ENCODE measurements at regions not wholly inside any gene's neighbourhood (a gene's known extent, or its start where the extent isn't known, plus 50 kb on each side); places are given as distances from the start of the nearest gene placed in this dataset.
A peak's percentile ranks its signal among the peaks of the same experiment; 100 is the strongest.

DNA sequence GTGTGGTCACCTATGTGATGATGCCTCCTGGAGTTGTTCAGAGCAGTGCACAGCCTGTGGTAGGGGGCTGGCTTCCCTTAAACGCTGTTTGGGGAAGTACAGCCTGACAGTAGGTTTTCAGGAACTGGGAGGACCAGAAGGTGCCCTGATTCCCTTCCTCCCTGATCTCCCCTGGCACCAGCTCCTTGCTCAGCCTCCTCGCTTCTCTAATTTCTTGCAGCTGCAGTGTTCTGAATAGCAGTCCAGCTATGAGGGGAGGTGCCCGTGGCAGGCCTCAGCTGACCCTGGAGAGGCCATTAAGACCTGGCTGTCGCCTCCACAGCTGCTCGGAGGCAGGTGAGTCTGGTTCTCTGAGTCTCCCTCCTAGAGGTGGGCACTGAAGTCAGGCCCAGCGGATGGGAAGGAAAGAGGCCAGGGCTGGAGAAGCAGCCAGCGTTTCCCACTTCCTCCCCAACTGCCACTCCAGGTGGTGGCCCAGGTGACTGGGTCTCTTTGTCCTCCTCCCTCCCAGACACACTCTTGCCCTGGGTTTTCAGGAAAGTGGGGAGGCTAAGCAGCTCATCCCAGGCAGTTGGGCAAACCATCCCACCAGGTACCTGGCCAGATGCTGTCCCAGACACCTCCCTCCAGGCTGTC lies 52.0 kb upstream of the RPL11 start:
- FAIRE-seq (no peak), DNase-seq (ENCODE audit: insufficient read length, low spot score) (no peak)
- TF ChIP-seq SPI1 (IDR thresholded peaks at IDR 0.05; ENCODE audit: low read depth, low read length), result peak; percentile 34; the same call in 1 of the 2 replicates
- TF ChIP-seq POLR2AphosphoS5 (IDR thresholded peaks at IDR 0.05; ENCODE audit: low read depth, low read length), result no peak
- TF ChIP-seq POLR2A (IDR thresholded peaks at IDR 0.05; ENCODE audit: low read depth, low read length), result no peak

DNA sequence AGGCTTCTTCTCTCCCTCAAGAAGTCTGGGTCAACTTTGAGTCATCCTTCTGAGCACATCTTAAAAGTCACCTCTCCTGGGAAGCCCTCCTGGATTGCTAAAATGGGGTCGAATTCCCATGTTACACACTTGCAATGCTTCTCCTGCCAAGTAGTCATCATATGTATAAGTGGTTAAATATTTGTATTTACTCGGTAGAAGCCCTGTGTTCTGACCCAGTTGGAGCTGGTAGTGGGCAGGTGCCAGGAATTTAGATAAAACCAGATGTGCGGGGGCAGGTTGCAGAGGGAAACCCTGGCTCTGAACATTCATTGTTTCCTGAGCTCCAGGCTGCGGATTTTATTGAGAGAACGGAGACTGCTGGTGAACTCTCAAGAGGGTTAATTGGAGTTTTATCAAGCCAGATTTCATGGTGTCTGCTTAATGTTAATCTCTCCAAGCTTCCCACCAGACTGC lies 52.8 kb upstream of the RPL11 start:
- no peak for DNase-seq (ENCODE audit: insufficient read length, low spot score)
- no peak for FAIRE-seq
- TF ChIP-seq PAX5 (IDR thresholded peaks at IDR 0.05; ENCODE audit: insufficient read depth, low read length, severe bottlenecking) (no peak), POU2F2 (IDR thresholded peaks at IDR 0.05; ENCODE audit: low read depth, low read length) (no peak), TAF1 (IDR thresholded peaks at IDR 0.05; ENCODE audit: low read depth, low read length) (no peak), POLR2A (IDR thresholded peaks at IDR 0.05; ENCODE audit: low read depth, low read length) (no peak), SPI1 (IDR thresholded peaks at IDR 0.05; ENCODE audit: low read depth, low read length) (no peak), POLR2AphosphoS5 (IDR thresholded peaks at IDR 0.05; ENCODE audit: low read depth, low read length) (no peak)

DNA sequence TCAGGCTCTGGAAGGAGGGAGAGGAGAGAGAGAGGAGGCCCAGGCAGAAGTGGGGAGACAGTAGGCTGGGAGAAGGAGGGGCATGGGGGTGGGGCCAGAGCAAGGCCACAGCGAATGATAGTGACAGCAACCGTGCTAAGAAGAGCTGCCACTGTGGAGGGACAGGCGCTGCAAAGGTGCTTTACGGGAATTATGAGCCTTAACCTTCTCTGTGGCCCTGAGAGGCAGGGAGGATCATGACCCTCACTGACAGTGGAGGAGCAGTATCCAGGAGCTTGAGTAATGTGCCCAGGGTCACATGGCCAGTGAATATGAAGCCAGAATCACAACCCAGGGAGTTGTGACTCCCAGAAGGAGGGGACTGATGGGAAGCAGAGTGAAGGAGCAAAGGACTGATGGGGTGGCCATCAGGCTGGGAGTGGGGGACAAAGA lies 53.4 kb upstream of the RPL11 start:
- no peak for DNase-seq (ENCODE audit: insufficient read length, low spot score)
- no peak for FAIRE-seq
- no peak for TF ChIP-seq TAF1 (IDR thresholded peaks at IDR 0.05; ENCODE audit: low read depth, low read length)
- no peak for TF ChIP-seq POLR2A (IDR thresholded peaks at IDR 0.05; ENCODE audit: low read depth, low read length)
- no peak for TF ChIP-seq POLR2AphosphoS5 (IDR thresholded peaks at IDR 0.05; ENCODE audit: low read depth, low read length)
- TF ChIP-seq SPI1 (IDR thresholded peaks at IDR 0.05; ENCODE audit: low read depth, low read length), result no peak
- no peak for TF ChIP-seq POU2F2 (IDR thresholded peaks at IDR 0.05; ENCODE audit: low read depth, low read length)
- no peak for TF ChIP-seq PAX5 (IDR thresholded peaks at IDR 0.05; ENCODE audit: insufficient read depth, low read length, severe bottlenecking)

DNA sequence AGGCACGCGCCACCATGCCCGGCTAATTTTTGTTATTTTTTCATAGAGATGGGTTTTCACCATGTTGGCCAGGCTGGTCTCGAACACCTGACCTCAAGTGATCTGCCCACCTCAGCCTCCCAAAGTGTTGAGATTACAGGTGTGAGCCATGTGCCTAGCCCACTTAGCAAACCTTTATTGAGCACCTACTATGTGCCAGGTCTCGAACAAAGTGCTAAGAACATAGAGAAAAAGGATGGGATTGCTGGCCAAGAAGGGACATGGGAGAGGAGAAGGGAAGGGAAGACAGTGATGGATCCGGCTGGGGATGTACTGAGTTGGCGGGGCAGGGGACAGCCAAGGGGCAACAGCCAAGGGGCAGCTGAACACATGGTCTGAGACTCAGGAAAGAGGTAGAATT lies 55.6 kb upstream of the RPL11 start:
- FAIRE-seq (no peak), DNase-seq (ENCODE audit: insufficient read length, low spot score) (no peak)
- TF ChIP-seq TAF1 (IDR thresholded peaks at IDR 0.05; ENCODE audit: low read depth, low read length) (no peak), POU2F2 (IDR thresholded peaks at IDR 0.05; ENCODE audit: low read depth, low read length) (no peak)

DNA sequence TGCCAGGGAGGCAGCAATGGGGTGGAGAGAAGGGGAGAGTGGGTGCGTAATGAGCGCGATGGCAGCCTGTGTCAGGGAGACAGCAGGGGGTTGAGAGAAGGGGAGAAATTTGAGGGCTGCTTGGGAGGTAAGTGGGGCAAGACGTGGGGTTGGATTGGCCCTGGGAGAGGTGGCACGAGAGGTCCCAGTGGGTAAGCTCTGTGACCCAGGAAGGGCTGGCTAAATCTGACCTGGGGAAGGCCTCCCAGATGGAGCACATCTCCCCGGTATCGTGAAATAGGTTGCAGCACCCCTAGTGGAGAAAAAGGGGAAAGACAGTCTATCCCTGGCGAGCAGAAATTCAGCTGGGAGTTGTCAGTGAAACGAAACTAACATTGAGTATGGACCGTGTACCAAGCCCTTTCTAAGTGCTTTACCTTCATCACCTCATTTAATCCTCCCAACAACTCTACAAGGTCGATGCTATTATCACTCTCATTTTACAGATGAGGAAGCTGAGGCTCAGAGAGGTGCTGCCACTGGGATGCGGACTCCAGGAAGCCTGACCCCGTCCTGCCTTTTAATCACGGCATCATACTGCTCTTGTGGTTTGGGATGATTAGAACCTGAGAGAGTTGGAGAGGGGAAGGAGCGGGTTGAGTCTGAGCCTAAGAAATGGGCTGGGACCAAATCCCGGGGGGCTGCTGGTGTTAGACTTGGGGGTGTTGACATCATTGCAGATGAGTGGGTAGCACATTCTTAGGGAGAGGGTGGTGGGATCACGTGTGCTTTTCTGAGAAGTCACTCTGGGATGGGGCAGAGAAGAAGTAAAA lies 56.6 kb upstream of the RPL11 start:
- TF ChIP-seq TAF1 (IDR thresholded peaks at IDR 0.05; ENCODE audit: low read depth, low read length) (no peak), PAX5 (IDR thresholded peaks at IDR 0.05; ENCODE audit: insufficient read depth, low read length, severe bottlenecking) (no peak), SPI1 (IDR thresholded peaks at IDR 0.05; ENCODE audit: low read depth, low read length) (no peak), POLR2A (IDR thresholded peaks at IDR 0.05; ENCODE audit: low read depth, low read length) (no peak), POLR2AphosphoS5 (IDR thresholded peaks at IDR 0.05; ENCODE audit: low read depth, low read length) (no peak), POU2F2 (IDR thresholded peaks at IDR 0.05; ENCODE audit: low read depth, low read length) (no peak)
- DNase-seq (ENCODE audit: insufficient read length, low spot score), result peak; percentile 62
- FAIRE-seq, result peak; percentile 94

DNA sequence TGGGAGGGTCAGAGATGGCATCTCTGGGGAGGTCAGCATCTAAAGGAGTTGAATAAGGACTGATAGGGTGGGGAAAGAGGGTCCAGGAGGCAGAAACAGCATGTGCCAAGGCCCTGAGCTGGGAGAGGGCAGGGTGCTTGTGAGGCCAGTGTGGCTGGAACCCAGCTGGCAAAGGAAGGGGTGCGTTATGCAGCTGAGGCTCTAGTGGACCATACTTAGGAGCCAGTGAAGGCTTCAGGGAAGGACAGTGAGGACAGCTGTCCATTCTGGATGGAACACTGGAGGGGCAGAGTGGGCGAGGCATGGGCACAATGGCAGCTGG lies 57.1 kb upstream of the RPL11 start:
- no peak for FAIRE-seq
- DNase-seq (ENCODE audit: insufficient read length, low spot score), result no peak
- TF ChIP-seq PAX5 (IDR thresholded peaks at IDR 0.05; ENCODE audit: insufficient read depth, low read length, severe bottlenecking) (no peak), POLR2AphosphoS5 (IDR thresholded peaks at IDR 0.05; ENCODE audit: low read depth, low read length) (no peak), POU2F2 (IDR thresholded peaks at IDR 0.05; ENCODE audit: low read depth, low read length) (no peak), TAF1 (IDR thresholded peaks at IDR 0.05; ENCODE audit: low read depth, low read length) (no peak), POLR2A (IDR thresholded peaks at IDR 0.05; ENCODE audit: low read depth, low read length) (no peak), SPI1 (IDR thresholded peaks at IDR 0.05; ENCODE audit: low read depth, low read length) (no peak)

DNA sequence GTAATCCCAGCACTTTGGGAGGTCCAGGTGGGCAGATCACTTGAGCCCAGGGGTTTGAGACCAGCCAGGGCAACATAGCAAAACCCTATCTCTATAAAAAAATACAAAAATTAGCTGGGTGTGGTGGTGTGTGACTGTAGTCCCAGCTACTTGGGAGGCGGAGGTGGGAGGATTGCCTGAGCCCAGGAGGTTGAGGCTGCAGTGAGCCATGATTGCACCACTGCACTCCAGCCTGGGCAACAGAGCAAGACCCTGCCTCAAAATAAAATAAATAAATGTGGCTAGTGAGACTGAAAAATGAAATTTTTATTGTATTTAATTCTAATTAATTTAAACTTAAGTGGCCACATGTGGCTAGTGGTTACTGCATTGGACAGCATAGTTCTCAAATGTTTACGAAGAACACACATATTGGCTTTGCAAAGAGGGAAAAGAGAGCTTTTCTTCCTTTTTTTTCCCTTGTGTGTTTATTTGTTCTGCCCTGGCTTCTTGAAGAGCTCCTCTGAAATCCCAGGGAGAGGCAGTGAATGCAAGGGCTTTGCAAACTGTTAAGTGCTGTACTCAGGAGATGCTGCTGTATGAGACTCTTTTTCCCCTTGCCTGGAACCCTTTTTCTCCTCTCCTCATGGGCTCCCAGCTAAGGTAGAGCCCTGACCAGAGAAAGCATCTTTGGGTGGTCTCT lies 59.0 kb upstream of the RPL11 start:
- no peak for FAIRE-seq
- no peak for DNase-seq (ENCODE audit: insufficient read length, low spot score)
- TF ChIP-seq POLR2A (IDR thresholded peaks at IDR 0.05; ENCODE audit: low read depth, low read length), result no peak
- no peak for TF ChIP-seq POLR2AphosphoS5 (IDR thresholded peaks at IDR 0.05; ENCODE audit: low read depth, low read length)
- TF ChIP-seq TAF1 (IDR thresholded peaks at IDR 0.05; ENCODE audit: low read depth, low read length), result no peak
- TF ChIP-seq POU2F2 (IDR thresholded peaks at IDR 0.05; ENCODE audit: low read depth, low read length), result no peak
- TF ChIP-seq SPI1 (IDR thresholded peaks at IDR 0.05; ENCODE audit: low read depth, low read length), result no peak

DNA sequence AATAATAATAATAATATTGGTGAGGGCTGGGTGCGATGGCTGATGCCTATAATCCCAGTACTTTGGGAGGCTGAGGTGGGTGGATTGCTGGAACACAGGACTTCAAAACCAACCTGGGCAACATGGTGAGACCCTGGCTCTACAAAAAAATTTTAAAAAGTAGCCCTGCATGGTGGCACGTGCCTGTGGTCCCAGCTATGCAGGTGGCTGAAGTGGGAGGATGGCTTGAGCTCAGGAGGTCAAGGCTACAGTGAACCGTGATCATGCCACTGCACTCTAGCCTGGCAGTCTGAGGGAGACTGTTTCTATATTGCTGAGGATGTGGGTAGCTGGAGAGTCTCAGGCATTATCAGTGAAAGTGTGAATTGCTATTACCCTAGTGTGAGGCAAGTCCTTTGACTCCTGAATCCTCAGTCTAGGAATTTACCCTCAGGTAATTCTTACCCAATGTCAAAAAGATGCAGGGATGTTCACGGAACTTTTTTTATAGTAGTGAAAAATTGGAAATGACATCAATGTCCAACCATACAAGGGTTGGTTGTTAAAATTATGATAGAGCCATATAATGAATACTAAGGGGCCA lies 61.8 kb upstream of the RPL11 start:
- FAIRE-seq, result peak; percentile 16
- TF ChIP-seq SPI1 (IDR thresholded peaks at IDR 0.05; ENCODE audit: low read depth, low read length), result no peak
- no peak for TF ChIP-seq POU2F2 (IDR thresholded peaks at IDR 0.05; ENCODE audit: low read depth, low read length)
- no peak for TF ChIP-seq PAX5 (IDR thresholded peaks at IDR 0.05; ENCODE audit: insufficient read depth, low read length, severe bottlenecking)
- no peak for TF ChIP-seq POLR2AphosphoS5 (IDR thresholded peaks at IDR 0.05; ENCODE audit: low read depth, low read length)
- no peak for TF ChIP-seq POLR2A (IDR thresholded peaks at IDR 0.05; ENCODE audit: low read depth, low read length)
- no peak for TF ChIP-seq TAF1 (IDR thresholded peaks at IDR 0.05; ENCODE audit: low read depth, low read length)

DNA sequence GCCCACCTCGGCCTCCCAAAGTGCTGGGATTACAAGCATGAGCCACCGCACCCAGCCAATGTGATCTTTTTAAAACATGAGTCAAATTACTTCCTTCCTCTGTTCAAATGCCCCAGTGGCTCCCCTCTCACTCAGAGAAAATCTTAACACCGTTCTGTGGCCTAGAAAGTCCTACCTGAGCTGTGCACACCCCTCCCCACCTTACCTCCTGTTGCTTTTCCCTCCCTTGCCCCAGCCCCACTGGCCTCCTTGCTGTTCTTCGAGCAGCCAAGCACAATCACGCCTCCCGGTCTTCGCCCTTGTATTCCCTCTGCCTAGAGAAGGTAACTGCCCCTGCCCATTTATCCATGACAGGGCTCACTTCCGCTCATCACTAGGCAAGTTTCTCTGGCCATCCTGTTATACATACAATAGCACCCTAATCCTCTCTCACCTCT lies 62.6 kb upstream of the RPL11 start:
- DNase-seq (ENCODE audit: insufficient read length, low spot score) (no peak), FAIRE-seq (peak; percentile 80)
- TF ChIP-seq SPI1 (IDR thresholded peaks at IDR 0.05; ENCODE audit: low read depth, low read length) (peak; percentile 71), POLR2A (IDR thresholded peaks at IDR 0.05; ENCODE audit: low read depth, low read length) (no peak), POLR2AphosphoS5 (IDR thresholded peaks at IDR 0.05; ENCODE audit: low read depth, low read length) (no peak)

More for the DNA sequence above, 61.8 kb upstream of the RPL11 start:
- no peak for DNase-seq (ENCODE audit: insufficient read length, low spot score)
